OCI-LY1 (cell line): ENCODE measurements at regions not wholly inside any gene's neighbourhood (a gene's known extent, or its start where the extent isn't known, plus 50 kb on each side); places are given as distances from the start of the nearest gene placed in this dataset.
"Not testable (repeated sequence)": the region's sequence is repeated elsewhere in the genome, so short reads cannot be mapped to it uniquely, and the experiment has no call there.

ENCODE experiments used
- CTCF ChIP-seq: fragments of 200-600 bp; sonication (generic), shearing (Covaris generic); IDR thresholded peaks from 2 replicates; pipeline ENCODE4 v1.5.1; 2017; ENCODE audit warnings: mild to moderate bottlenecking, antibody characterized with exemption, low read length, moderate library complexity, mixed read lengths
- EZH2 ChIP-seq: fragments of 200-600 bp; sonication (generic), shearing (Covaris generic); IDR thresholded peaks from 2 replicates; pipeline ENCODE4 v1.8.0; 2017; ENCODE audit warnings: borderline replicate concordance, mixed run types, mild to moderate bottlenecking, antibody characterized with exemption, low read length, moderate library complexity, mixed read lengths

GRCh38 chr6:85908120-85908519 lies 265.4 kb upstream of the SYNCRIP start:
- TF ChIP-seq CTCF, EZH2: not testable (repeated sequence)
